Trophoblast cell (in vitro differentiated cells and primary cell): ENCODE measurements at regions not wholly inside any gene's neighbourhood (a gene's known extent, or its start where the extent isn't known, plus 50 kb on each side); places are given as distances from the start of the nearest gene placed in this dataset.

Experiments
- DNase-seq, 2 donors: peaks; one replicate each; pipeline ENCODE4 v3.0.0-alpha.2; 2016
- H2AFZ ChIP-seq: 2 replicates; pipeline ENCODE4 v1.6.1; 2013; ENCODE audit warnings: low read length, moderate library complexity, mild to moderate bottlenecking; ENCODE audit not compliant: insufficient read depth, poor library complexity
- H2AK5ac ChIP-seq: 2 replicates; pipeline ENCODE4 v1.6.1; 2013; ENCODE audit warnings: mild to moderate bottlenecking, low read length
- H2BK120ac ChIP-seq: 2 replicates; pipeline ENCODE4 v1.6.1; 2013; ENCODE audit warnings: low read length, mild to moderate bottlenecking, moderate library complexity; ENCODE audit not compliant: insufficient read depth, poor library complexity
- H2BK12ac ChIP-seq: 2 replicates; pipeline ENCODE4 v1.6.1; 2013; ENCODE audit warnings: mild to moderate bottlenecking, low read length, moderate library complexity
- H2BK5ac ChIP-seq: 2 replicates; pipeline ENCODE4 v1.6.1; 2013; ENCODE audit warnings: low read length, low read depth, moderate library complexity, mild to moderate bottlenecking; ENCODE audit not compliant: poor library complexity
- H3K14ac ChIP-seq: 2 replicates; pipeline ENCODE4 v1.6.1; 2013; ENCODE audit warnings: mild to moderate bottlenecking, low read length
- H3K18ac ChIP-seq: 2 replicates; pipeline ENCODE4 v1.6.1; 2013; ENCODE audit warnings: mild to moderate bottlenecking, low read length
- H3K23ac ChIP-seq: 2 replicates; pipeline ENCODE4 v1.6.1; 2013; ENCODE audit warnings: low read length
- H3K27ac ChIP-seq: 2 replicates; pipeline ENCODE4 v1.5.1; 2013; ENCODE audit warnings: low read depth, mild to moderate bottlenecking, inconsistent platforms, low read length, moderate library complexity
- H3K27me3 ChIP-seq: 2 replicates; pipeline ENCODE4 v1.6.1; 2013; ENCODE audit warnings: inconsistent platforms, mild to moderate bottlenecking, low read length, moderate library complexity; ENCODE audit not compliant: insufficient read depth
- H3K36me3 ChIP-seq, 2 experiments: 1 replicate in 1 of 2; 2 replicates in 1 of 2; pipeline ENCODE4 v1.6.1; 2013; ENCODE audit warnings: low read length in 2 of 2, mild to moderate bottlenecking in 2 of 2, moderate library complexity in 1 of 2; ENCODE audit not compliant: insufficient read depth in 2 of 2, control insufficient read depth in 1 of 2
- H3K4ac ChIP-seq: 2 replicates; pipeline ENCODE4 v1.6.1; 2013; ENCODE audit warnings: low read depth, mild to moderate bottlenecking, low read length, moderate library complexity
- H3K4me1 ChIP-seq, 2 experiments: 1 replicate in 1 of 2; 2 replicates in 1 of 2; pipeline ENCODE4 v1.6.1; 2013; ENCODE audit warnings: low read length in 2 of 2, mild to moderate bottlenecking in 2 of 2, moderate library complexity in 1 of 2; ENCODE audit not compliant: insufficient read depth in 2 of 2, control insufficient read depth in 1 of 2
- H3K4me2 ChIP-seq: 2 replicates; pipeline ENCODE4 v1.6.1; 2013; ENCODE audit warnings: inconsistent platforms, mild to moderate bottlenecking, low read length, moderate library complexity
- H3K4me3 ChIP-seq: 2 replicates; pipeline ENCODE4 v1.5.1; 2013; ENCODE audit warnings: mild to moderate bottlenecking, low read depth, low read length, inconsistent platforms
- H3K79me1 ChIP-seq: one replicate; pipeline ENCODE4 v1.6.1; 2013; ENCODE audit warnings: low read length
- H3K79me2 ChIP-seq: 2 replicates; pipeline ENCODE4 v1.6.1; 2013; ENCODE audit warnings: low read length, mild to moderate bottlenecking; ENCODE audit not compliant: control insufficient read depth, insufficient read depth, poor library complexity
- H3K9ac ChIP-seq: 2 replicates; pipeline ENCODE4 v1.6.1; 2013; ENCODE audit warnings: mild to moderate bottlenecking, low read length
- H3K9me3 ChIP-seq: 2 replicates; pipeline ENCODE4 v1.6.1; 2013; ENCODE audit warnings: low read depth, mild to moderate bottlenecking, control low read depth, inconsistent platforms, low read length; ENCODE audit not compliant: insufficient read depth
- H4K12ac ChIP-seq: 2 replicates; pipeline ENCODE4 v1.6.1; 2013; ENCODE audit warnings: low read depth, mild to moderate bottlenecking, low read length, moderate library complexity
- H4K8ac ChIP-seq: 2 replicates; pipeline ENCODE4 v1.6.1; 2013; ENCODE audit warnings: low read depth, mild to moderate bottlenecking, low read length, moderate library complexity
- H4K91ac ChIP-seq: one replicate; pipeline ENCODE4 v1.6.1; 2013; ENCODE audit warnings: low read depth, mild to moderate bottlenecking, low read length, moderate library complexity
- WGBS: extraction: QIAGEN DNeasy Blood & Tissue Kit; methylation state at CpG from one replicate; pipeline ENCODE4 v1.1.7; 2013; ENCODE audit warnings: missing lambda C conversion rate; ENCODE audit not compliant: insufficient read length, insufficient coverage; ENCODE audit errors: extremely low coverage; 5-methylcytosine and 5-hydroxymethylcytosine counted together

DNA sequence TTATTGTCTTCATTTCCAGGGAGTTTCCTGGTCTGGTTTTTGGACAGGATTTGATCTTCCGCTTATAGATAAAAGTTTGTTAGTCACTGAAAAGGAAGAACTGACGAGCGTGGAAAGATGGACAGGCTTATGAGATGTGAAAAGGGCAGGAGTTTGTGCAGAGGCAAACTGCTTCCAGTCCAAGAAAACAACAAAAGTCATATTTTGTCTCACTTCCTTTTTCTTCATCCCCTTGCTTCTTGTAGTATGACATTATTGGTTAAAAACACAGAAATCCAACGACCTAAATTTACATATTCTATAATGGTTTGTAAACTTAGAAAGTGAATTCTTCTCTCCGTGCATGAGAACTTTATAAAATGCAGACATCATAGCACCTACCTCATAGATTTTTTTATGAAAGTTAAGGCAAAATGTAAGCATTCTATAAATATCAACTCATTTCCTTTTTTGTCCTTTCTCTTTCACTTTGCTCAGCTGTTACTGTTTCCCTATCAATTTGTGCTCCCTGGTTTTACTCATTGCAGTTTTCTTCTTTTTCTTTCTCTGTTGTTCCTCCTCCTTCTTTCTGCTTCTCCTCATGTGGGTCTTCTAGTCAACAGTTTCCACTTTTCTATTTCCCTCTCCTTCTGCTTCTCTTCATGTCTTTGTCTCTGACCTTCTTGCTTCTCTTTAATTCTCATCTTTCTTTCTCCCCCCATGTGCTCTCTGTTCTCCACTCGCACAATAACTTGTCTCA, 370.2 kb downstream of the ARL4A start:
- Histone ChIP-seq H4K8ac (no peak overlapping the region), H3K4me3 (no peak overlapping the region), H2AK5ac (no peak overlapping the region), H3K23ac (no peak overlapping the region), H2BK5ac (no peak overlapping the region), H2BK120ac (no peak overlapping the region), H3K27me3 (no peaks in the 10 kb centered on the region), H3K4me1 (no peaks in the 10 kb centered on the region), H3K14ac (no peak overlapping the region), H3K9ac (no peak overlapping the region), H4K12ac (no peak overlapping the region), H3K9me3 (no peaks in the 10 kb centered on the region), H3K36me3 (no peaks in the 10 kb centered on the region), H3K18ac (no peak overlapping the region), H3K4me2 (no peak overlapping the region), H3K79me1 (no peaks in the 10 kb centered on the region), H3K4ac (no peak overlapping the region), H2BK12ac (no peak overlapping the region), H4K91ac (no peak overlapping the region), H3K27ac (no peak overlapping the region), H2AFZ (no peak overlapping the region), H3K79me2 (no peaks in the 10 kb centered on the region)
- no CpG with 5 or more reads among the region's 6 CpGs for WGBS
- no peak for DNase-seq

DNA sequence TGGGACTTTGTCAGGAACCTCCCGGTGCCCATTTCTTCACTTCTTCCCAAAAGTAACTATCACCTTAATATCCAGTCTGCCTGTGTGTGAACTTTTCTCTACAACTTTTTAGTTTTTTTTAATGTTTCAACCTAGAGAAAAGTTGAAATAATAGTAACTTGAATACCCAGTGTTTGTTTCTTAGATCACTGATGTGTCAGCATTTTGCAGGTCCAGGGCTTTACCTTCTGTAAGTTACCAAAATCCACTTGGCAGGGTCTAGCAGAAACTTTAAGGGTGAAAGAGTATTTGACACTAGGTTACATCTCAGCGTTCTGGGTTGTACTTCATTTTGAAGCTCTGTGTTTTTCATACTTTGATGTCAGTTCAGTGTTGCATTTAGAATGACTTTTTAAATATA, 372.7 kb downstream of the ARL4A start:
- H4K8ac ChIP-seq: no peak overlapping the region
- H3K27me3 ChIP-seq: no peaks in the 10 kb centered on the region
- H3K27ac ChIP-seq: no peak overlapping the region
- H2AK5ac ChIP-seq: no peak overlapping the region
- no peak overlapping the region for H3K18ac ChIP-seq
- H3K23ac ChIP-seq: no peak overlapping the region
- H4K91ac ChIP-seq: no peak overlapping the region
- H3K4me1 ChIP-seq: no peaks in the 10 kb centered on the region
- H3K4me3 ChIP-seq: no peak overlapping the region
- H3K4ac ChIP-seq: no peak overlapping the region
- H2BK120ac ChIP-seq: no peak overlapping the region
- no peak overlapping the region for H3K4me2 ChIP-seq
- no peak overlapping the region for H2BK12ac ChIP-seq
- no peaks in the 10 kb centered on the region for H3K79me2 ChIP-seq
- H3K9me3 ChIP-seq: no peaks in the 10 kb centered on the region
- H3K9ac ChIP-seq: no peak overlapping the region
- no CpG with 5 or more reads among the region's 2 CpGs for WGBS
- H2AFZ ChIP-seq: no peak overlapping the region
- H3K79me1 ChIP-seq: no peaks in the 10 kb centered on the region
- DNase-seq: no peak
- no peak overlapping the region for H2BK5ac ChIP-seq
- H3K36me3 ChIP-seq: no peaks in the 10 kb centered on the region
- no peak overlapping the region for H3K14ac ChIP-seq
- no peak overlapping the region for H4K12ac ChIP-seq

DNA sequence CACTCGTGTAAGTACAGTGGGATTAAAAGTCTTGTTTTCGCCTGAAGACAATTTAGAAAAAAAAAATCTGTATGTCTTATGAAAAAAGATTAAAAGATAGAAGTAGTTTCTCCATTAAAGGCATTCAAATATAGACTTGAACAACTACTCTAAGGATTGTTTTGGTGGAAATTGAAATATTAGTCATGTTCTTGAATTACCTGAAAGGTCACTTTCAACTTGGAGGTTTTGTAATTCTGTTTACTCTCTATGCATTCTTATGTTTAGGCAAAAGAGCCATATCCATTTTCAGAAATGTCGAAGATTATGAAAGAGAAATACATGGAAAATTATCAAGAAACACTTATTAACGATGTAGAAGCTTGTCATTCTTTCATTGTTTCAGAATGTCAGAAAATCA, 373.7 kb downstream of the ARL4A start:
- DNase-seq: peak in 1 of 2 donors; percentile 51
- H3K27ac ChIP-seq: no peak overlapping the region
- no CpG with 5 or more reads among the region's 4 CpGs for WGBS
- H3K9ac ChIP-seq: no peak overlapping the region
- H2BK120ac ChIP-seq: no peak overlapping the region
- H4K91ac ChIP-seq: no peak overlapping the region
- no peak overlapping the region for H2AFZ ChIP-seq
- H2BK5ac ChIP-seq: no peak overlapping the region
- H3K18ac ChIP-seq: no peak overlapping the region
- no peak overlapping the region for H3K4me3 ChIP-seq
- no peak overlapping the region for H3K23ac ChIP-seq
- H3K14ac ChIP-seq: no peak overlapping the region
- no peak overlapping the region for H2AK5ac ChIP-seq
- H2BK12ac ChIP-seq: no peak overlapping the region
- no peak overlapping the region for H4K12ac ChIP-seq
- H3K4me2 ChIP-seq: no peak overlapping the region
- no peaks in the 10 kb centered on the region for H3K79me1 ChIP-seq
- no peaks in the 10 kb centered on the region for H3K36me3 ChIP-seq
- H3K4me1 ChIP-seq: no peaks in the 10 kb centered on the region
- no peaks in the 10 kb centered on the region for H3K9me3 ChIP-seq
- no peak overlapping the region for H3K4ac ChIP-seq
- H3K79me2 ChIP-seq: no peaks in the 10 kb centered on the region
- H4K8ac ChIP-seq: no peak overlapping the region
- no peaks in the 10 kb centered on the region for H3K27me3 ChIP-seq

DNA sequence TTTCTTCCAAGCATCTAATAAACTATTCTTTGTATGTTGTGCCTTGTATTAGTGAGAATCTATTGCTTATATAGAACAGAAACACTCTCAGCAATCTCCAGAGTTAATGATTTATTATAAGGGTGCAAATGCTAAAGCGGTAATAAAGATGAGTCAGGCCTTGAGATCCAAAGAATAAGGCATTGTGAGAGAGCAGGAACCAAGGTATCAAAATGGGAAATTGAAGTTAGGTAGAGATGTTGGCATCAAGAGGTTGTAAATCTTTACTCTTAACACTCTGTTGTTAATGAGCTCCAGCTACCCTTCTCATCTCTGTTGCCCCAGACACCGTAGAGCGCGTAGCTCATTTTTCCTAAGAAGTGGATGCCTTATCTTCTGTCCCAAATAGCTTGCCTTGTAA, 375.2 kb downstream of the ARL4A start:
- Histone ChIP-seq H3K4ac (no peak overlapping the region), H3K9ac (no peak overlapping the region), H2BK5ac (no peak overlapping the region), H3K79me1 (no peaks in the 10 kb centered on the region), H2AK5ac (no peak overlapping the region), H3K4me3 (no peak overlapping the region), H3K27ac (no peak overlapping the region), H3K23ac (no peak overlapping the region), H3K36me3 (no peaks in the 10 kb centered on the region), H3K79me2 (no peaks in the 10 kb centered on the region), H2AFZ (no peak overlapping the region), H4K12ac (no peak overlapping the region), H3K9me3 (no peaks in the 10 kb centered on the region), H4K8ac (no peak overlapping the region), H4K91ac (no peak overlapping the region), H2BK120ac (no peak overlapping the region), H3K27me3 (no peaks in the 10 kb centered on the region), H3K4me1 (no peaks in the 10 kb centered on the region), H3K18ac (no peak overlapping the region), H2BK12ac (no peak overlapping the region), H3K14ac (no peak overlapping the region), H3K4me2 (no peak overlapping the region)
- no peak for DNase-seq
- WGBS: no CpG with 5 or more reads among the region's 4 CpGs
